ENCODE measurements at regions not wholly inside any gene's neighbourhood (a gene's known extent, or its start where the extent isn't known, plus 50 kb on each side); places are given as distances from the start of the nearest gene placed in this dataset.
A peak's percentile ranks its signal among the peaks of the same experiment; 100 is the strongest.
"Not testable (repeated sequence)": the region's sequence is repeated elsewhere in the genome, so short reads cannot be mapped to it uniquely, and the experiment has no call there.

GRCh38 chr15:20194591-20195198, 346.9 kb downstream of the GOLGA6L6 start:
- not testable (repeated sequence) for DNase-seq (ENCODE audit: extremely low read depth, low read depth)

GRCh38 chr15:20192982-20193929, 348.3 kb downstream of the GOLGA6L6 start:
- not testable (repeated sequence) for H3K4me3 ChIP-seq (replicated peaks; ENCODE audit: low read depth, low read length); DNase-seq (ENCODE audit: extremely low read depth, low read depth)
- TF ChIP-seq CTCF (IDR thresholded peaks at IDR 0.05; ENCODE audit: low read depth, low read length, missing control alignments), result peak; percentile 33

More at GRCh38 chr15:20194591-20195198, 346.9 kb downstream of the GOLGA6L6 start:
- not testable (repeated sequence) for H3K4me3 ChIP-seq (replicated peaks; ENCODE audit: low read depth, low read length)

- not testable (repeated sequence) for H3K4me3 ChIP-seq (replicated peaks; ENCODE audit: low read depth, low read length); DNase-seq (ENCODE audit: extremely low read depth, low read depth)
Observed at GRCh38 chr15:20191508-20192125, 350.0 kb downstream of the GOLGA6L6 start.

- H3K4me3 ChIP-seq (replicated peaks; ENCODE audit: low read depth, low read length); DNase-seq (ENCODE audit: extremely low read depth, low read depth): not testable (repeated sequence)
Observed at GRCh38 chr15:20188611-20189010, 353.0 kb downstream of the GOLGA6L6 start.

GRCh38 chr15:20187370-20188355, 353.9 kb downstream of the GOLGA6L6 start:
- not testable (repeated sequence) for H3K4me3 ChIP-seq (replicated peaks; ENCODE audit: low read depth, low read length); DNase-seq (ENCODE audit: extremely low read depth, low read depth)

- H3K4me3 ChIP-seq (replicated peaks; ENCODE audit: low read depth, low read length); DNase-seq (ENCODE audit: extremely low read depth, low read depth): not testable (repeated sequence)
Observed at GRCh38 chr15:20184879-20185278, 356.7 kb downstream of the GOLGA6L6 start.

GRCh38 chr15:20168221-20168620, 373.4 kb downstream of the GOLGA6L6 start:
- not testable (repeated sequence) for DNase-seq (ENCODE audit: extremely low read depth, low read depth); H3K4me3 ChIP-seq (replicated peaks; ENCODE audit: low read depth, low read length)

GRCh38 chr15:20153528-20153927, 388.1 kb downstream of the GOLGA6L6 start:
- not testable (repeated sequence) for DNase-seq (ENCODE audit: extremely low read depth, low read depth); H3K4me3 ChIP-seq (replicated peaks; ENCODE audit: low read depth, low read length)

- not testable (repeated sequence) for DNase-seq (ENCODE audit: extremely low read depth, low read depth); H3K4me3 ChIP-seq (replicated peaks; ENCODE audit: low read depth, low read length)
Observed at GRCh38 chr15:20148679-20149078, 392.9 kb downstream of the GOLGA6L6 start.

- not testable (repeated sequence) for H3K4me3 ChIP-seq (replicated peaks; ENCODE audit: low read depth, low read length); DNase-seq (ENCODE audit: extremely low read depth, low read depth)
Observed at GRCh38 chr15:20148008-20148407, 393.6 kb downstream of the GOLGA6L6 start.

- not testable (repeated sequence) for H3K4me3 ChIP-seq (replicated peaks; ENCODE audit: low read depth, low read length); DNase-seq (ENCODE audit: extremely low read depth, low read depth)
Observed at GRCh38 chr15:20144333-20145036, 397.1 kb downstream of the GOLGA6L6 start.

GRCh38 chr15:20142906-20143305, 398.7 kb downstream of the GOLGA6L6 start:
- not testable (repeated sequence) for DNase-seq (ENCODE audit: extremely low read depth, low read depth); H3K4me3 ChIP-seq (replicated peaks; ENCODE audit: low read depth, low read length)

GRCh38 chr15:20142410-20142809, 399.2 kb downstream of the GOLGA6L6 start:
- not testable (repeated sequence) for H3K4me3 ChIP-seq (replicated peaks; ENCODE audit: low read depth, low read length); DNase-seq (ENCODE audit: extremely low read depth, low read depth)

GRCh38 chr15:20124668-20125067, 416.9 kb downstream of the GOLGA6L6 start:
- H3K4me3 ChIP-seq (replicated peaks; ENCODE audit: low read depth, low read length); DNase-seq (ENCODE audit: extremely low read depth, low read depth): not testable (repeated sequence)

Data from HFF-Myc (cell line).